B cell (primary cell): ENCODE measurements at regions not wholly inside any gene's neighbourhood (a gene's known extent, or its start where the extent isn't known, plus 50 kb on each side); places are given as distances from the start of the nearest gene placed in this dataset.

Experiments used
- ATAC-seq: fragments of 200-7000 bp; cut with Tn5 transposase; one replicate; pipeline ENCODE4 v1.10.0; 2021; ENCODE audit warnings: low read depth, mild to moderate bottlenecking, moderate number of reproducible peaks, moderate library complexity
- CTCF ChIA-PET: fragments of 350-600 bp; sonication (Branson Sonifier 250); formaldehyde crosslinking; loops from one replicate; lab custom pipeline; 2021; ENCODE audit warnings: antibody characterized with exemption, inconsistent platforms; lab: Charles Lee
- POLR2A ChIA-PET: fragments of 350-600 bp; sonication (Branson Sonifier 250); formaldehyde crosslinking; loops from one replicate; lab custom pipeline; 2021; ENCODE audit warnings: antibody characterized with exemption; lab: Charles Lee
- DNase-seq: peaks from one replicate; pipeline ENCODE4 v3.0.0; 2013
- H2AFZ ChIP-seq: 2 replicates; pipeline ENCODE4 v1.6.1; 2012; ENCODE audit warnings: mild to moderate bottlenecking, low read depth, low read length; ENCODE audit not compliant: insufficient read depth, poor library complexity, severe bottlenecking
- H3K27ac ChIP-seq, 2 donors: 1 replicate in 1 of 2; 2 replicates in 1 of 2; pipeline ENCODE4 v1.5.1; 2012 to 2013; ENCODE audit warnings: low read length in 2 of 2, mild to moderate bottlenecking in 2 of 2, moderate library complexity in 1 of 2
- H3K27me3 ChIP-seq, 4 experiments: fragments of 200-600 bp in 1 of 4; sonication (generic) in 1 of 4; replicated peaks in 1 of 4; 1 replicate in 2 of 4; 2 replicates in 2 of 4; pipeline versions ENCODE4 v1.6.1 to v1.7.0; 2013 to 2016; ENCODE audit warnings: low read length in 3 of 4, mild to moderate bottlenecking in 2 of 4, mixed read lengths in 1 of 4, moderate library complexity in 1 of 4; ENCODE audit not compliant: insufficient read depth in 4 of 4, control insufficient read depth in 3 of 4; ENCODE audit errors: control extremely low read depth in 1 of 4
- H3K36me3 ChIP-seq, 2 experiments: replicated peaks in 1 of 2; 1 replicate in 1 of 2; 2 replicates in 1 of 2; pipeline versions ENCODE4 v1.6.1 to v1.7.1; 2013; ENCODE audit warnings: low read length in 1 of 2; ENCODE audit not compliant: insufficient read depth in 2 of 2, control insufficient read depth in 1 of 2; ENCODE audit errors: control extremely low read depth in 1 of 2, extremely low read depth in 1 of 2
- H3K4me1 ChIP-seq, 2 donors: fragments of 200-600 bp in 1 of 2; sonication (generic) in 1 of 2; 1 replicate in 1 of 2; 2 replicates in 1 of 2; pipeline versions ENCODE4 v1.5.1 to v1.6.1; 2013 to 2017; ENCODE audit warnings: low read length in 2 of 2; ENCODE audit not compliant: control insufficient read depth in 2 of 2, insufficient read depth in 2 of 2
- H3K4me2 ChIP-seq: replicated peaks from 2 replicates; pipeline ENCODE3; 2012; ENCODE audit warnings: mild to moderate bottlenecking, low read depth, low read length; ENCODE audit not compliant: poor library complexity, severe bottlenecking
- H3K4me3 ChIP-seq, 5 experiments: fragments of 200-600 bp in 1 of 5; sonication (generic) in 1 of 5; 1 replicate in 3 of 5; 2 replicates in 2 of 5; pipeline versions ENCODE4 v1.5.1 to v1.7.0; 2011 to 2016; ENCODE audit warnings: low read length in 4 of 5, mild to moderate bottlenecking in 4 of 5, low read depth in 2 of 5, control low read depth in 1 of 5, moderate library complexity in 1 of 5; ENCODE audit not compliant: insufficient read depth in 1 of 5; ENCODE audit errors: control extremely low read depth in 1 of 5, extremely low read depth in 1 of 5
- H3K79me2 ChIP-seq: fragments of 200-600 bp; sonication (generic); one replicate; pipeline ENCODE4 v1.6.0; 2016; ENCODE audit warnings: low read length; ENCODE audit not compliant: control insufficient read depth, insufficient read depth
- H3K9ac ChIP-seq: fragments of 200-600 bp; sonication (generic); 2 replicates; pipeline ENCODE4 v1.6.1; 2017; ENCODE audit warnings: mild to moderate bottlenecking, low read length, moderate library complexity
- H3K9me3 ChIP-seq, 3 donors: one replicate each; pipeline versions ENCODE4 v1.6.1 to v1.7.1; 2013; ENCODE audit warnings: low read length in 2 of 3; ENCODE audit not compliant: control insufficient read depth in 2 of 3, insufficient read depth in 1 of 3; ENCODE audit errors: control extremely low read depth in 1 of 3
- H4K20me1 ChIP-seq: 2 replicates; pipeline ENCODE4 v1.6.0; 2012; ENCODE audit warnings: mild to moderate bottlenecking, low read length; ENCODE audit not compliant: insufficient read depth, control insufficient read depth, poor library complexity, severe bottlenecking
- H3K27ac Mint-ChIP-seq: one replicate; pipeline ENCODE4 v1.8.0; 2021; ENCODE audit warnings: mixed read lengths
- H3K27me3 Mint-ChIP-seq: one replicate; pipeline ENCODE4 v1.8.0; 2021; ENCODE audit warnings: mixed read lengths
- H3K4me1 Mint-ChIP-seq: one replicate; pipeline ENCODE4 v1.8.0; 2021; ENCODE audit warnings: mixed read lengths
- H3K4me3 Mint-ChIP-seq: one replicate; pipeline ENCODE4 v1.8.0; 2021; ENCODE audit warnings: mixed read lengths
- H3K9me3 Mint-ChIP-seq: one replicate; pipeline ENCODE4 v1.8.0; 2022; ENCODE audit warnings: mixed read lengths; ENCODE audit not compliant: insufficient read depth
- EZH2 ChIP-seq: IDR thresholded peaks from 2 replicates; pipeline ENCODE4 v1.6.1; 2012; ENCODE audit warnings: borderline replicate concordance, low read depth, mild to moderate bottlenecking, moderate library complexity, low read length; ENCODE audit not compliant: insufficient read depth, poor library complexity, severe bottlenecking
- WGBS: methylation state at CpG from one replicate; pipeline ENCODE4 v1.1.5; 2013; ENCODE audit warnings: missing lambda C conversion rate; ENCODE audit not compliant: insufficient coverage; 5-methylcytosine and 5-hydroxymethylcytosine counted together
- intact Hi-C: fragments of 100-400 bp; cut with micrococcal nuclease; formaldehyde crosslinking; loops from one replicate; pipeline ENCODE4 v1.10.0; 2022
- TF ChIP-seq, protein P1 (sequence below): fragments of 200-600 bp; IDR thresholded peaks from one replicate; pipeline ENCODE4 v1.8.0; 2022; ENCODE audit warnings: antibody characterized with exemption, mild to moderate bottlenecking

DNA sequence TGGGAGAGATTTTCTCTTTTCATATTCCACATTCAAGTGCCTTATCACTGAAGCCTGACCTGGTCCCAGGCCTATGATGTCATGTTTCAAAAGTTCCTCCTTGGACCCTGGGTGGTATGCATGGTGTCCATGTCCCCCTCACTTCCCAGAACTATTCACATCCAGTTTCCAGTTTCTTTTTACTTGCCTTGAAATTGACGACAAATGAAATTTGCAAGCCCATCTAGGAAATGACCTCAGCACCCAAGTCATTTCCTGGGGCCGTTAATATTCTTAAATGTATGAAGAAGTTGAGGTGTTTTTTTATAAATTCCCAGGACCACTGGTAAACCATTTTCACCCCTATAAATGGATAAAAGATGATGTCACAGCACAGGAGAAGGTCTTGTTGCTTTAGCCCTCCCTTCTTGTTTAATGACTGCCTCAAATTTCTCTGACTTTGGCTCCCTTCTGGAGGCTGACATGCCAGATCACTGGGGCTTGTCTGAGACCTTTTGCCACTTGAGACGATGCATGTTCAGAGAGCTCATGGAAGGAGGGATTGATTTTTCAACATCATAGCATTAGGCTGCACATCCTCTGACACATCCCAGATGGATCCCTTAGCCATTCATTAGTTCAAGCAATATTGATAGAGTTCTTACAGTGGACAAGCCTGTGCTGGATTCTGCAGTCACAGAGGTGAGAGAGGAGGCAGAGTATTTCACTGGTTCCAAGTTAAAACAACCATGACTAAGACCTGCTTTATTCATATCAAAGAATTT, 221.3 kb downstream of the PLPP3 start:
- Histone ChIP-seq H3K79me2 (no peaks in the 10 kb centered on the region), H3K9me3 (no peaks in the 10 kb centered on the region), H3K4me3 (no peak overlapping the region), H3K4me2 (no peak overlapping the region), H3K36me3 (no peaks in the 10 kb centered on the region), H3K27ac (no peak overlapping the region), H3K4me1 (no peaks in the 10 kb centered on the region), H2AFZ (no peak overlapping the region), H4K20me1 (no peaks in the 10 kb centered on the region), H3K9ac (no peak overlapping the region), H3K27me3 (no peaks in the 10 kb centered on the region)
- Mint-ChIP-seq H3K4me1 (no peaks in the 10 kb centered on the region), H3K27ac (no peak overlapping the region), H3K27me3 (peaks cover 14% of the 10 kb centered on the region), H3K9me3 (no peaks in the 10 kb centered on the region), H3K4me3 (no peak overlapping the region)
- no CpG with 5 or more reads among the region's 3 CpGs for WGBS
- no peak for ATAC-seq
- ChIA-PET POLR2A (no interaction called here), CTCF (interaction anchor here (0.6 kb wide), 1 partner anchor 13 kb away, joined by 4 read pairs; no protein-coding TSS in a partner anchor)
- no peak for DNase-seq
- intact Hi-C loops, result no loop called here
- TF ChIP-seq, protein P1, sequence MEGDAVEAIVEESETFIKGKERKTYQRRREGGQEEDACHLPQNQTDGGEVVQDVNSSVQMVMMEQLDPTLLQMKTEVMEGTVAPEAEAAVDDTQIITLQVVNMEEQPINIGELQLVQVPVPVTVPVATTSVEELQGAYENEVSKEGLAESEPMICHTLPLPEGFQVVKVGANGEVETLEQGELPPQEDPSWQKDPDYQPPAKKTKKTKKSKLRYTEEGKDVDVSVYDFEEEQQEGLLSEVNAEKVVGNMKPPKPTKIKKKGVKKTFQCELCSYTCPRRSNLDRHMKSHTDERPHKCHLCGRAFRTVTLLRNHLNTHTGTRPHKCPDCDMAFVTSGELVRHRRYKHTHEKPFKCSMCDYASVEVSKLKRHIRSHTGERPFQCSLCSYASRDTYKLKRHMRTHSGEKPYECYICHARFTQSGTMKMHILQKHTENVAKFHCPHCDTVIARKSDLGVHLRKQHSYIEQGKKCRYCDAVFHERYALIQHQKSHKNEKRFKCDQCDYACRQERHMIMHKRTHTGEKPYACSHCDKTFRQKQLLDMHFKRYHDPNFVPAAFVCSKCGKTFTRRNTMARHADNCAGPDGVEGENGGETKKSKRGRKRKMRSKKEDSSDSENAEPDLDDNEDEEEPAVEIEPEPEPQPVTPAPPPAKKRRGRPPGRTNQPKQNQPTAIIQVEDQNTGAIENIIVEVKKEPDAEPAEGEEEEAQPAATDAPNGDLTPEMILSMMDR, result no peak
- no peak for TF ChIP-seq EZH2

DNA sequence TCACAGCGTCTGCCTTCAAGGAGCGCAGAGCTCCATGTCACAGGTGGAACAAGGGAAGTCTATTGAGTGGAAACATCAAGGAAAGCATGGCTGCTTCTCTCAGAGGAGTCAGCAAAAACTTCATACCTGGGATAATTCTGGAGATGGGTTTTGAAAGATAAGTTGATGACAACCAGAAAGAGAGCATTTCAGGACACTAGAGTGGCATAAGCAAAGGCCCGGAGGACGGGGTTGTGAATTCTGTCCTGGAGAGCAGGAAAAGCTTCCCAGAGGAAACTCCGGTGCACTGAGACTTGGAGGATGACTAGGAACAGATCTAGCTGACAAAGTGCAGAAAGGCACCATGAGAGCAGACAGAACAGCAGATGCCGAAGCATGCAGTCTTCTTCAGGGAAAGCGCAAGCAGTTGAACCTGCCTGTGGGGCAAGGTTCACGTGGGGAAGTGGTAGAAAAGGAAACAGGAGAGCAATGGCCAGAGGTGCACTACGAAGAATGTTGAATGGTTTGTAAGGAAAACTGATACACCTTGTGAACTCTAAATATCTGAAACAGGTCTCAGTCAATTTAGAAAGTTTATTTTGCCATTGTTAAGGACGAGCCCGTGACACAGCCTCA, 222.9 kb downstream of the PLPP3 start:
- 96% methylated on average over 9 of the region's 11 CpGs for WGBS
- ATAC-seq (no peak), DNase-seq (no peak)
- Histone ChIP-seq H3K4me2 (no peak overlapping the region), H3K79me2 (no peaks in the 10 kb centered on the region), H3K9me3 (no peaks in the 10 kb centered on the region), H3K36me3 (no peaks in the 10 kb centered on the region), H3K4me1 (no peaks in the 10 kb centered on the region), H3K4me3 (no peak overlapping the region), H3K27ac (no peak overlapping the region), H4K20me1 (no peaks in the 10 kb centered on the region), H3K9ac (no peak overlapping the region), H2AFZ (no peak overlapping the region), H3K27me3 (no peaks in the 10 kb centered on the region)
- Mint-ChIP-seq H3K27me3 (peaks cover 14% of the 10 kb centered on the region), H3K4me3 (no peak overlapping the region), H3K9me3 (no peaks in the 10 kb centered on the region), H3K4me1 (no peaks in the 10 kb centered on the region), H3K27ac (no peak overlapping the region)
- ChIA-PET POLR2A (no interaction called here), CTCF (interaction anchor here (0.6 kb wide), 1 partner anchor 35 kb away, joined by 3 read pairs; no protein-coding TSS in a partner anchor)
- intact Hi-C loops, result no loop called here
- no peak for TF ChIP-seq EZH2
- TF ChIP-seq, protein P1, result no peak
